Skeletal muscle cell (primary cell): ENCODE measurements at regions not wholly inside any gene's neighbourhood (a gene's known extent, or its start where the extent isn't known, plus 50 kb on each side); places are given as distances from the start of the nearest gene placed in this dataset.
A peak's percentile ranks its signal among the peaks of the same experiment; 100 is the strongest.

Experiments used
- DNase-seq: peaks from one replicate; pipeline ENCODE4 v3.0.0-alpha.2; 2010; ENCODE audit warnings: low read depth
- H3K4me3 ChIP-seq: 2 replicates; pipeline ENCODE4 v1.5.1; 2011; ENCODE audit warnings: low read depth, mild to moderate bottlenecking, control low read depth, low read length, moderate library complexity

DNA sequence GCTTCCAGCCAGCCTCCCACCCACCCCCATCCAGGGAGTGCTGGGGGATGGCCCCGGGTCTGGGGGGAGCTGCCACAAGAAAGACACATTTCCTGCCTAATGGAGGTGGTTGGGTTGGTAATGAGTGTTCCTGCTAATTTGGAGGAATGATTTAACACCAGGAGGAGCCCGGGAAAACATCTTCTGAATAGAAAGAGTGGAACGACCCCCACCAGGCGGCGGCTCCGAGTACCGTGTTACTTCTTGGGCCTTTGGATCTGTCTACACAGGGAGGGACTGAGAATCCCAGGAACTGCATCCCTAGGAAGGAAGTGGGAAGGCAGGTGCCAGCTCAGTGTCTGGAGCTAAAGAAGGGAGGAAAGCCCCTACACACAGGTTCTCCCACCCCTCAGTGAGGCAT lies 64.6 kb downstream of the TSPAN17 start:
- H3K4me3 ChIP-seq: no peak overlapping the region
- no peak for DNase-seq

DNA sequence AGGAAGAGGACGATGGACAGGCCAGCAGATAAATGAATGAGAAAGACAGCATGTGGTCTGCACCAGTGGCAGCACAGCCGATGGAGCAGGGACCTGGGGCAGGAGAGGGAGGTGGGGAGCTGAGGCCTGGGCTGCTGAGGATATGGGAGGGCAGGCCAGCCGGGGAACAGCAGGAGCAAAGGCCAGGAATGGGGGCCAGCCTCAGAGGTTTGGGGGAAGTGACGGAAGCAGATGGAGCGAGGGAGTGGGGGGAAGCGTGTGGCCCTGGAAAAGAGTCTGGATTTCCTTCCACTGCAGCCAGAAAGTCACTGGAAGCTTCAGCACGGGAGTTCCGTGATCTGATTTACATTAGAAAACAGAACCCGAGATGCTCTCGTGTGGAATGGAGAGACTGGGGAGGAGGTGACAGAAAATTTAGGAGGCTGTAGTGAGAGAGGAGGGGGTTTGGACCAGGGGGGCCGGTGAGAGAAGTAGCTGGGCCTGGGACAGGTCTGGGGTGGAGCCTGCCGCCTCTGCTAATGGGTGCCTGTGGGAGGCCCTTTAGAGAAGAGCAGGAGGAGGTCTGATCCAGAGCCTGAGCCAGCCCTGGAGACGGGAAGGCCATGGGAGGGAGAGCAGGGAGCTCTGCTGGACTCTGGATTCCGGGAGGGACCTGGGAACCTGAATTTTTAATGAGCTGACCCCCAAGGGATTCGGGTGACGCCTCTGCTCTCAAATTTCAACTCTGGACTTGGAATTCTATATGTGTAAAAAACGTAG lies 65.4 kb downstream of the TSPAN17 start:
- H3K4me3 ChIP-seq: no peak overlapping the region
- no peak for DNase-seq

DNA sequence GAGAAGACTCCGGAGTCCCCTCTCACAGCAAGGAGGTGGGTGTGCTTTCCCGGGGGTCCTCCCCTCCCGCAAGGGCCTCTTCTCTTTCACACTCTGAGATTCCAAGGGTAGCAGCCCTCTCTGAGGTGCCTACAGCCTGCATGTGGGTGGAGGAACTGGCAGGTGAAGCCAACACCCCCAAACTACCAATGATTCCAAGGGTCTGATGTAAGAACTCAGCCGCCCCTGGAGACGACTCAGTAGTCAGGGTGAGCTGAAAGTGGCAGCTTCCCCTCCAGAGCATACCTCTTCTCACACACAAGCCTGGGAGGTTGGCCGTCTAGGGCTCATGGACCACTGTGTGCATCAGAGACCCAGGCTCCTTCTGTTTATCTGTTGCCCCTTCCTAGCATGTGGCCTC lies 66.1 kb downstream of the TSPAN17 start:
- H3K4me3 ChIP-seq: no peak overlapping the region
- no peak for DNase-seq

- no peak for DNase-seq
- H3K4me3 ChIP-seq: no peak overlapping the region
Measured at GRCh38 chr5:176714067-176714466, 66.8 kb downstream of the TSPAN17 start.

DNA sequence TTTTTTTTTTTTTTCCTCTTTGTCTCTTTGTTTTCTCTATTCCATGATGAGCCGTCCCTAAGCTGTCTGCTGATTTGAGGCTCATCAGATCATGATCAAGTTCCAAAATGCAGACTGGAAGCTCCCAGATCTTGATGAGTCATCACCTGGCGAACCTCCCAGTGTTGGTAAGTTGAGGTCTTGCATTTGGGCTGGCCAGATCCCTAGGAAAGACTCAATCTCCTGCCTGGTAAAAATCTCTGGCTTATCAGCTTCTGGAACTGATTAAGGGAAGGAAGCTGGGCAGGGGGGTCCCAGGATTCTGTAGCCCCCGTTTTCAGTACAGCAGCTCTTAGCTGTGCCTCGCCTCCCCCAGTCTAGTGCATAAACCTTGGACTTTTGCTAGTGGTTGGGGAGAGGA lies 69.0 kb downstream of the TSPAN17 start:
- H3K4me3 ChIP-seq: no peak overlapping the region
- DNase-seq: peak; percentile 55

DNA sequence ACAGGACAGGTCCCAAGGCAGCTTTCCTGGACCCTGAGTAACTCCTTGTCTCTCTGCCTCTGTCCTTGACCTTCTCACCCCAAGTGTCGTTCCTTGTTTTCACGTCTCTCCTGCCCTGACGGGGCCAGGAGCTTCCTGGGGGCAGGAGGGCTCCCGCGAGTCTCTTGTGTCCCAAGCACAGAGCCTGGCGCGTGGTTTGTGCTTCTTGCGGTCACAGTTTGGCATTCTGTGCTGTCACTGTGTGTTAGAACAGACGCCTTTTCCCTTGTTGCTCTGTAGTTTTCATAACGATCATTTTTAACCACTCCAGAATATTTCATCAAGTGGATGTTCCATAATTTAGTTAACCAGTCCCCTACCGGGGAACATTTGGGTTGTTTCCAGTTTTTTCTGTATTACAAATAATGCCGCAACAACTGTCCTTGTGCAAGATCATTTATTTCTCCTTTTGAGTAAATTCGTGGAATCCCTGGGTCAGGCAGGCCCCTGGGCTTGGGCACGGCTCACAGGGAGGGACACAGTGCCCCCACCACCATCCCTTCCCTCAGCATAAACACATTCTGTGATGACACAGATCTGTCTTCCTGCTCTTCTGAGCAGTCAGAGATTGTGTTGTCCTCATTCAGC lies 71.9 kb downstream of the TSPAN17 start:
- H3K4me3 ChIP-seq: no peak overlapping the region
- no peak for DNase-seq

- DNase-seq: no peak
- no peak overlapping the region for H3K4me3 ChIP-seq
Measured at GRCh38 chr5:176721509-176721908, 74.2 kb downstream of the TSPAN17 start.

DNA sequence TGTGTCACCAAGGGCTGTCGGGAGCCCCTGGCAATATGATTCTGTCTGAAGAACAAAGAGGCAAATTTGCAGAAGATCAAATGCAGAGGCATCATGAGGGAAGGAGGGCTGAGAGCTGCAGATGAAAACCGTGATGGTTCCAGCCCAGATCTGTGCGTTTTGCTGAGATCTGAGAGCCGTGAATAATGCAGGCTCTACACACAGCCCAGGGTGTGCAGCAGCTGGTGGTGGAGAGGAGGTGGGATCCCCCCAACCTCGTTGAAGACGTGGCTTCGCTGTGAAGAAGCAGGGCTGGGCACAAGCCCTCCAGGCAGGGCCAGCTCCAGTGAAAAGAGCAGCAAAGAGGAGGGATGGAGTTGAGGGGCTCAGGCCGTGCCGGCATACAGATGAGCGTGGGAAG lies 75.5 kb downstream of the TSPAN17 start:
- H3K4me3 ChIP-seq: no peak overlapping the region

GRCh38 chr5:176723440-176723839 lies 76.2 kb downstream of the TSPAN17 start:
- DNase-seq: no peak
- no peak overlapping the region for H3K4me3 ChIP-seq

More for the DNA sequence above, 75.5 kb downstream of the TSPAN17 start:
- DNase-seq: no peak

DNA sequence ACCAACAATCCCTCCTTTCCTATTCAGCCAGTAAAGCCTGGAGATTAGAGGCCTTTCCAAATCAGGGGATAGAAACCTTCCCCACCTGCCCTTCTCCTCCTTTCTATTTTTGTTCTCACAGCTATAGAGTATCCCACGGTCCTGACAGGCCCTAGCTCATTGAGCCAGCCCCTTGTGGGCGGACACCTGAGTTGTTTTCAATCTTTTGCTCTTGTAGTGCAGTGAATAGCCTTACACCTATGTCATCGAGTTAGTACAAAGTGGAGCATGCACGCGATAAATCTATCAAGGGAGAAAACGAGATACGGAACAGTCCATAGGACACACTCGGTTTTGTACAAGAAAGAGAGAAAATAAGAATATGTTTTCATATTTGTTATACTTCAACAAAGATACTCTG lies 77.2 kb downstream of the TSPAN17 start:
- DNase-seq: no peak

GRCh38 chr5:176725521-176726280 lies 78.4 kb downstream of the TSPAN17 start:
- no peak overlapping the region for H3K4me3 ChIP-seq
- no peak for DNase-seq

More for the DNA sequence above, 77.2 kb downstream of the TSPAN17 start:
- no peak overlapping the region for H3K4me3 ChIP-seq

- DNase-seq: no peak
- no peak overlapping the region for H3K4me3 ChIP-seq
Measured at GRCh38 chr5:176726746-176727527, 79.7 kb downstream of the TSPAN17 start.

- DNase-seq: no peak
- H3K4me3 ChIP-seq: no peak overlapping the region
Measured at GRCh38 chr5:176727528-176727900, 80.2 kb downstream of the TSPAN17 start.

GRCh38 chr5:176727983-176728675 lies 80.8 kb downstream of the TSPAN17 start:
- no peak overlapping the region for H3K4me3 ChIP-seq
- DNase-seq: no peak

DNA sequence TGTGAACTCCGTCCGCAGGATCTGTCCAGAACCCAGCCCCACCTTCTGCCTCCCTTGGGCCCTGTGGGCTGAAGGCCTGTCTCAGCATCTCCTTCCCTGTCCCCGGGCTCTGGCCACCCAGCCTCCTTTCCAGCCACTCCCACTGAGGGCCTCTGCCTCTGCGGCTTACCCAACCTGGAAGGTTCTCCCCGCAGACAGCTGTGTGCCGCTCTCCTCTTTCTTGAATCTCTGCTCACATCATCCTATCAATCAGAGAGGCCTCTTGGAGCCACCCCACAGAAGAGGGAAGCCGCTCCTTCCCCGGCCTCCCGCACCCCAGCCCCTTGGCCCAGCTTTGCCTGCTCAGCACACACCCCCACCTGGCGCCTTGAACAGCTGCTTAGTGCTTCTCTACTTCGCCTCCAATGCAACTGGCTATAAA lies 81.5 kb upstream of the UNC5A start:
- DNase-seq: no peak
- H3K4me3 ChIP-seq: no peak overlapping the region

DNA sequence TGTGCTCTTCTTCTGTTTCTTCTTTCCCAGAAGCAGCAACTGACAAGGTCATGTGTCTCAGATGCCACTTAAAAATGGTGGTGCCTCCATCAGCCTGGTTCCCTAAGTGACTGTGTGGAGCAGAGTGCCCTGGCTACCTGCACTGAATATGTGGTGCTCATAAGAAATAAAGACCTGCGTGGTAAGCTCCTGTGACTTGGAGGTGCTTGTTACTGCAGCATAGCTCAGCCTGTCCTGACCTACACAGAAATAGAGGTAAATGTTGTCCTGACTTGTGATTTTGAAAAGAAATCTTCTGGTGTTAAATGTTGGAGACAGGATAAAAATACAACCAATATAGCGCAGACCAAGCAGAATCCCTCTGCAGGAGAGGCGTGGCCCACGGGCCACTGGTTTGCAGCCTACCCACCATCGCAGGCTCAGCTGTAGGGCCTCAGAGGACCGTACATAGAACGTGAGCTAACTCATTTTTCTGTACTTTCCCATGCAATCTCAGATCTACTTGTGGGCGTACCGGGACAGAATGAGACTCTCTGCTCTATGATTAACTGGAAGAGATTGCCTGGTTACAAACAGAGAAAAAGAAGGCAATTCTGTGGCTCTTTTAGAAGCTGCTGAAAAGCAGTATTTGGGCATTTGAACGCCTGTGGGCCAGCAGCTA lies 79.4 kb upstream of the UNC5A start:
- DNase-seq: no peak

GRCh38 chr5:176731506-176732160 lies 78.7 kb upstream of the UNC5A start:
- no peak overlapping the region for H3K4me3 ChIP-seq
- DNase-seq: no peak

More for the DNA sequence above, 79.4 kb upstream of the UNC5A start:
- no peak overlapping the region for H3K4me3 ChIP-seq

DNA sequence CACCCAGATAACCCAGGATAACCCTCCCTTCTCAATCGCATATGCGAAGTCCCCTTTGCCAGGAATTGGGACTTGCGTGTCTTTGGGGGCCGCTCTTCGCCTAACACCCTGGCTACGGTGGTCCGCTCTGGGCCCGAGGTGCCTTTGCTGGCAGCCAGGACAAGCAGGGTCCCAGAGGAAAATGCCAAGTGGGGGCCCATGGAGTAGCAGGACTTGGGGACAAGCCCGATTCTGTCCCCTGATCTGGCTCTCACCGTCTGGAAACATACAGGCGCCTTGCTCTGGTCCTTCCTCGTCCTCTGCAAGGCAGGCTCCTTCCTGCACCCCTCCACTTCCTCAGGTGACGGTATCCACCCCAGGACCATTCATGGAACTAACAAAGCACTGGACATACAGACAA lies 78.1 kb upstream of the UNC5A start:
- DNase-seq: no peak
- H3K4me3 ChIP-seq: no peak overlapping the region
